Activated CD8-positive, alpha-beta T cell treated with anti-CD3 and anti-CD28 coated beads, Interleukin-2, amount 10 ng/mL, durations not matched to agents 7 days and 5 days (primary cell): ENCODE measurements at regions not wholly inside any gene's neighbourhood (a gene's known extent, or its start where the extent isn't known, plus 50 kb on each side); places are given as distances from the start of the nearest gene placed in this dataset.
"Not testable (repeated sequence)": the region's sequence is repeated elsewhere in the genome, so short reads cannot be mapped to it uniquely, and the experiment has no call there.

Source experiments
- ATAC-seq: fragments of 150-1000 bp; cut with Tn5 transposase; one replicate; pipeline ENCODE4 v1.10.0; 2021; ENCODE audit warnings: moderate library complexity
- CTCF ChIA-PET: fragments of 350-600 bp; sonication (Branson Sonifier 250); formaldehyde crosslinking; loops from one replicate; lab custom pipeline; 2021; ENCODE audit warnings: antibody characterized with exemption; lab: Charles Lee
- POLR2A ChIA-PET: fragments of 350-600 bp; sonication (Branson Sonifier 250); formaldehyde crosslinking; loops from one replicate; lab custom pipeline; 2021; ENCODE audit warnings: antibody characterized with exemption; lab: Charles Lee
- DNase-seq: peaks from one replicate; pipeline ENCODE4 v3.0.0-alpha.2; 2020
- H3K27ac Mint-ChIP-seq: one replicate; pipeline ENCODE4 v1.8.0; 2021; ENCODE audit warnings: mild to moderate bottlenecking, mixed read lengths
- H3K27me3 Mint-ChIP-seq: one replicate; pipeline ENCODE4 v1.8.0; 2021; ENCODE audit warnings: low read depth, mixed read lengths
- H3K36me3 Mint-ChIP-seq: one replicate; pipeline ENCODE4 v1.8.0; 2021; ENCODE audit warnings: low read depth, mixed read lengths
- H3K4me1 Mint-ChIP-seq: one replicate; pipeline ENCODE4 v1.8.0; 2021; ENCODE audit warnings: low read depth, mixed read lengths
- H3K4me3 Mint-ChIP-seq: one replicate; pipeline ENCODE4 v1.8.0; 2021; ENCODE audit warnings: mild to moderate bottlenecking, mixed read lengths
- H3K9me3 Mint-ChIP-seq: one replicate; pipeline ENCODE4 v1.8.0; 2022; ENCODE audit warnings: mixed read lengths; ENCODE audit not compliant: insufficient read depth

DNA sequence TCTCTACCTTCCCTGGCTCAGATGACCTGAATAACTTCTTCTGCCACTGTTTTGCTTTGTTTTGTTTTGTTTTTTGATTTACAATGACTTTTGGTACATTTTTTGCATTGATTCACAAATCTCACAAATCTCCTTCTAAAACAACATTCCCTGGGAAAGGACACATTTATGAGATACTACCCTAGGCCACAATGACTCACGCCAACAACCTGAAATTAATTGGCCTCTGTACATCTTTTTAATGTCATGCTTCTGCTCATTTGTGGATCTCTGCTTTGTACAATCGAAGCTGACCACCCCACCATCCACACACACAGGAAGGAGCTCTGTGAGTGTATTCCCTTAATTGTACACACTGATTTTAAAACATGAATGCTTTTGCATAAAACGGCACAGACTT lies 156.7 kb upstream of the PFKP start:
- peaks cover 25% of the 10 kb centered on the region for H3K4me1 Mint-ChIP-seq
- DNase-seq (no peak), ATAC-seq (no peak)
- no peaks in the 10 kb centered on the region for H3K36me3 Mint-ChIP-seq
- CTCF ChIA-PET = no interaction called here
- H3K27me3 Mint-ChIP-seq = peaks cover 10% of the 10 kb centered on the region
- no peak overlapping the region for H3K4me3 Mint-ChIP-seq
- no peaks in the 10 kb centered on the region for H3K9me3 Mint-ChIP-seq
- POLR2A ChIA-PET = no interaction called here
- no peak overlapping the region for H3K27ac Mint-ChIP-seq

DNA sequence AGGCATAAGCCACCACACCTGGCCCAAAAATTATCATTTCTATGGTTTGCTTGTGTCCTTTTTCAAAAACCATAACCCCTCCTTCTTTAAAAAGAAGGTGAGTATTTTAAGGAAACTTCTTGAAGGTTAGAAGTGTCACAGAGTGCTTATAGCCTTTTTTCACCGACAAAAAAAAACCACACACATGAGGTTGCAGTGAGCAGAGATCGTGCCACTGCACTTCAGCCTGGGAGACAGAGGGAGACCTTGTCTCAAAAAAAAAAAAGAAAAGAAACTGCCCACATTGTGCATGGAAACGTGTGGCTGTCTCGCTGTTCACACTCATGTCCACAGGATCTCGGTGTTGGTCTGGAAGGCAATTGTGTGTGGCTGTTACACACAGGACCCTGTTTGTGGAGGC lies 157.4 kb upstream of the PFKP start:
- H3K9me3 Mint-ChIP-seq = no peaks in the 10 kb centered on the region
- no peak for DNase-seq
- H3K4me3 Mint-ChIP-seq = no peak overlapping the region
- no peaks in the 10 kb centered on the region for H3K36me3 Mint-ChIP-seq
- no peak overlapping the region for H3K27ac Mint-ChIP-seq
- POLR2A ChIA-PET = no interaction called here
- CTCF ChIA-PET = no interaction called here
- no peak for ATAC-seq
- peaks cover 10% of the 10 kb centered on the region for H3K27me3 Mint-ChIP-seq
- peaks cover 25% of the 10 kb centered on the region for H3K4me1 Mint-ChIP-seq

DNA sequence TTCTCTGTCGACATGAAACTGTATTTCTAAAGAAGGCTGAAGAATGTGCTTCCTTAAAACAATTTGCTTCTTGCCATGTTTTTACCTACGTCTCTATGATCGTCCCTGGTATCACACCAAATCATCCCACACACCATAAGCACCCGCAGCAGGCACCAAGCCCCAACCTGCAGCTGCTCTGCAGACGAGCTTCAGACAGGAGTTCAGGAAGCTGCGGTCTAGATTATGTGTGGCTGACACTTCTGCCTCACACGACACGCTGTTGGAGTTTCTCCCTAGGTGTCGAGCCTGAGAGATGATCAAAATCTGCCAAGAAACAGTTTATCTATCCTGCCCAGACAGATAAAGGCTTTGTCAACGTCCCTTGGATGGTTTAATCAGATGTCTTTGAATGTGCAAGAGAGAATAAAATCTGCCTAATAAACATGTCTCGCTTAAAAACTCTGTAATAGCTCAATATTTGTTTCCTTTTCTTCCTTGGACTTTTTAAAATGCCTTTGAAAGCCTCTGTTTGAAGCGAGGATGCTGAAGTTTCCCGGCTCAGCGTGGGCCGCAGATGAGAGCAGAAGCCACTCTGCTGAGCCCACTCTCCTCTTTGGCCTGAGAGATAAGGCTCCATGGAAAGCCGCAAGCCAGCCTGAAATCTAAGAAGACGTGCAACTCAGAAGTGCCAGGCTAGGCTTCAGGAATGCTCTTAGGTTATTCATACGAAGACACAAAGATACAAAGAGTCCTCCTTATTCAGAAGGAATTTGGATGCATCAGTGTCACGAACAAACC lies 158.3 kb upstream of the PFKP start:
- H3K36me3 Mint-ChIP-seq = no peaks in the 10 kb centered on the region
- H3K27ac Mint-ChIP-seq = no peak overlapping the region
- H3K4me1 Mint-ChIP-seq = peaks cover 25% of the 10 kb centered on the region
- ATAC-seq (peak; percentile 82), DNase-seq (peak; percentile 46)
- ChIA-PET CTCF (no interaction called here), POLR2A (no interaction called here)
- H3K4me3 Mint-ChIP-seq = no peak overlapping the region
- peaks cover 10% of the 10 kb centered on the region for H3K27me3 Mint-ChIP-seq
- H3K9me3 Mint-ChIP-seq = no peaks in the 10 kb centered on the region

DNA sequence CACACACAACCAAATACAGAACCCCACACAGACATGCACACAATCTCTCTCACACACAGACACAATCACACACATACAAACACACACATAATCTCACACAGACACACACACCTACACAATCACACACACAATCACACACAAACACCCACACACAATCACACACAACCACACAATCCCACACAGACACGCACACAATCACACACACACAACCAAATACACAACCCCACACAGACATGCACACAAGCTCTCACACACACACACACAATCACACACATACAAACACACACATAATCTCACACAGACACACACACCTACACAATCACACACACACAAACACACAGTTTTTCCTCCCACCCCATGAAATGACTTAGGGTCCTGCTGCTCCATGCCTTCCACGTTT lies 160.4 kb upstream of the PFKP start:
- ATAC-seq (no peak), DNase-seq (no peak)
- Mint-ChIP-seq H3K27ac (no peak overlapping the region), H3K9me3 (no peaks in the 10 kb centered on the region), H3K36me3 (no peaks in the 10 kb centered on the region), H3K4me1 (peaks cover 23% of the 10 kb centered on the region), H3K27me3 (peaks cover 7% of the 10 kb centered on the region), H3K4me3 (no peak overlapping the region)
- ChIA-PET CTCF (no interaction called here), POLR2A (no interaction called here)

DNA sequence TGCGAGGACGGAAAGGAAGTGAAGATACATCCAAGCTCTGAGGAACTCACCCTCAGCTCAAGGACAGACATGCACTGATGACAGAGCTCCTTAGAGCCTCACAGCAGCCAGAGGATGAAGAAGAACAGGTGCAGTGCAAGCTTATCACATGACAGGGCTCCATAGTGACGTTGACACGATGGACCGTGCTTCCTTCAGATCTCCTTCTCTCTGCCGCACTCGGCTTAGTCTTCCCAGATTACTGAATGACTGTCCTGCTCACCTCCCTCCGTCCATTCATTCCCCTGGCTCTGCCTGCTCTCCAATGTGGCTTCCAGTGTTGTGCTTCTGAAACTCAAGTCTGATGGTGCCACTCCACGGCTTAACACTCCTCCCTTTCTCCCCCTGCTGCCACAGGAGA lies 161.5 kb upstream of the PFKP start:
- Mint-ChIP-seq H3K4me1 (peaks cover 23% of the 10 kb centered on the region), H3K4me3 (no peak overlapping the region), H3K27me3 (peaks cover 7% of the 10 kb centered on the region), H3K9me3 (no peaks in the 10 kb centered on the region), H3K36me3 (no peaks in the 10 kb centered on the region), H3K27ac (no peak overlapping the region)
- CTCF ChIA-PET = no interaction called here
- POLR2A ChIA-PET = no interaction called here
- DNase-seq (no peak), ATAC-seq (no peak)

DNA sequence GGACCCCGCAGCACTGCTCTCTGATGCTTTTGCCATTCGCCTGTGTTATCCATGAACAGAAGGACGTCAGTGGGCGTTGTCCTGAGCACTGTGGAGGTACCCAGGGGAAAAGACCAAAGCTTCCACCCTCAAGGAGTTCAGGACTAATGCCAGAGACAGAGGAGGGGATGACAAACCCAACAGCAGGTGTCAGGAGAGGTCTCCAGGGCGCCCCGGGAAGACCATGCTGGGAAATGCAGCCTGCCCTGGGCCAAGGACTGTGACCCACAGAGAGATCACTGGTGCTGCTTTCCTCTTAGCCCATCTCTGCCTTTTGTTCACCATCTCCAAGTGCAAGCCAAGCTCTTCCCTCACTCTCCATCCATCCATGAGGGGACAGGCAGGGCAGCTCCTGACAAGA lies 166.8 kb upstream of the PFKP start:
- Mint-ChIP-seq H3K27ac (no peak overlapping the region), H3K9me3 (no peaks in the 10 kb centered on the region), H3K4me1 (no peaks in the 10 kb centered on the region), H3K4me3 (no peak overlapping the region), H3K27me3 (peaks cover 3% of the 10 kb centered on the region), H3K36me3 (no peaks in the 10 kb centered on the region)
- POLR2A ChIA-PET = no interaction called here
- CTCF ChIA-PET = interaction anchor here (0.8 kb wide), 1 partner anchor 27 kb away, joined by 4 read pairs; no protein-coding TSS in a partner anchor
- DNase-seq (no peak), ATAC-seq (no peak)

DNA sequence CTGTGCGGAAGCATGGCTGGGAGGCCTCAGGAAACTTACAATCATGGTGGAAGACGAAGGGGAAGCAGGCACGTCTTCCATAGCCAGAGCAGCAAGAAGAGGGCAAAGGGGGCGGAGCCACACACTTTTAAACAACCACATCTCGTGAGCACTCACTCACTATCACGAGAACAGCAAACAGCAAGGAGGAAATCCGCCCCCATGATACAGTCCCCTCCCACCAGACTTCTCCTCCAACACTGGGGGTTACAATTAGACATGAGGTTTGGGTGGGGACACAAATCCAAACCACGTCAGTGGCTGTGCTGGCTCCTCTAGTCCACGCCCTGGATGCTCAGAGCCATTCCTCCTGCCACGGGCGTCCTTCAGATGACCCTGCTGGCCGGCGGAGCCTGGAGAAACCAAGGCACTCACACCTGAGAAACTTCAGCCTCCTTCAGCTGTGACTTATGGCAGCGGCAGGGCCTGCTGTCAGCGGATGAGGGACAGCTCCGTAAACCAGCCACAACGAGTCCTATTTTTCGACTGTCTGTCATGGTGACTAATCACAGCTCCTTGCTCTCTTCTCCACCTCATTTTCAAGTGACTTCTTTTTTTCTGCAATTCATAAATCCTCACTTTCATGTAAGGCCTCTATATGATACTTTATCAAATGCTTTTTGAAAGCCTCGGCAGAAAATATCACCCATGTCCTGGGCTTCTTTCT lies 167.9 kb upstream of the PFKP start:
- H3K27ac Mint-ChIP-seq = no peak overlapping the region
- no peaks in the 10 kb centered on the region for H3K9me3 Mint-ChIP-seq
- H3K36me3 Mint-ChIP-seq = no peaks in the 10 kb centered on the region

DNA sequence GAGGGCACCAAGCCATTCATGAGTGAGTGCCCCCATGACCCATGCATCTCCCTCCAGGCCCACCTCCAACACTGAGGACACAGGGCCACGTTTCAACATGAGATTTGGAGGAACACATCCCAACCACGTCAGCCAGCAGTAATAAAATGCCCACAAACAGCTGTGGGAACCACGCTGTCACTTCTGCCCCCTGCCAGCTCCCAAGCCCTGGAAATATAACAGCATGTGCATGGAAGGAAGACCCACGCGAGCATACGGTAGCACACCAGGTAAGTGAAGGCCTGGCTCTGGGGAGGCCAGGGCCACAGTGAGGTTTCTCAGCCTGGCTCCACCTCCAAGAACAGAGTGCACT lies 168.9 kb upstream of the PFKP start:
- ChIA-PET POLR2A (no interaction called here), CTCF (no interaction called here)
- Mint-ChIP-seq H3K9me3 (no peaks in the 10 kb centered on the region), H3K27ac (no peak overlapping the region), H3K36me3 (no peaks in the 10 kb centered on the region), H3K4me1 (no peaks in the 10 kb centered on the region), H3K27me3 (peaks cover 1% of the 10 kb centered on the region), H3K4me3 (no peak overlapping the region)
- ATAC-seq = no peak
- no peak for DNase-seq

More for the DNA sequence above, 167.9 kb upstream of the PFKP start:
- Mint-ChIP-seq H3K4me1 (no peaks in the 10 kb centered on the region), H3K4me3 (no peak overlapping the region), H3K27me3 (peaks cover 3% of the 10 kb centered on the region)
- CTCF ChIA-PET = no interaction called here
- POLR2A ChIA-PET = no interaction called here
- ATAC-seq (no peak), DNase-seq (no peak)

DNA sequence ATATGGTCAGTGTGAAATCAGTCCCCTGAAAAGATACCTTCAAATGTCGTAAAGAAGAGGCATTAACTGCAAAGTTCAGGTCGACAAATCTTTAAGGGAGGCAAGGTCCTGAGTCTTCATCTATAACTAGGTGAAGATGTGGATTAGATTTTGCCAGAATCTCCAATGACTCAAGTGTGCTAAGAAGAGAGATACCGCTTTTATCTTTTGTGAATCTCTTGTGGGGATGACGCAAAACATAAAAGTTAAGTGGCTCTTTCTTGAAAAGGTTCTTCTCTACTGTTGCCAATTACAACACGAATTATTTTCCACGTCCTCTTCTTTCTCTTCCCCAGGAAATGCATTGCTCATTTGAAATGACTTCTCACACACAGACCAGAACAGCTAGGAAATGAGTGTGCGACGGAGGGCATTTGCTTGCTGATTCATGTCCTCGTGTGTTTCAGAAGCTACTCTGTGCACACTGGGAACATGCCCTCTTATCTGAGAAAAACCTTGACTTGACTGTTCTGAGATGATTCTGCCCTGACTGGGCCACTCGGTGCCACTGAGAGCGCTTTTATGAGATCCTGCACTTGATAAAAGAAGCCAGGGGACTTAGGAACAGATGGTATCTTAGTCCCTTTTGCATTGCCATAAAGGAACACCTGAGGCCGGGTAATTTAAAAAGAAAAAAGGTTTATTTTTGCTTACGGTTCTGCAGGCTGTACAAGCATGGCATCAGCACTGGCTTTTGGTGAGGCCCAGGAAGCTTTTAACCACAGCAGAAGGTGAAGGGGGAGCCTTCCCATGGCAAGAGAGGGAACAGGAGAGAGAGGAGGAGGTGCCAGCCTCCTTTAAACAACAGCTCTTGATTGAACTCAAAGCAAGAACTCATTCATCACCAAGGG lies 169.5 kb upstream of the PFKP start:
- H3K27me3 Mint-ChIP-seq = no peaks in the 10 kb centered on the region
- H3K9me3 Mint-ChIP-seq = no peaks in the 10 kb centered on the region
- no peak overlapping the region for H3K27ac Mint-ChIP-seq
- no peaks in the 10 kb centered on the region for H3K4me1 Mint-ChIP-seq
- no peak for DNase-seq
- ChIA-PET POLR2A (no interaction called here), CTCF (no interaction called here)
- no peak for ATAC-seq
- H3K4me3 Mint-ChIP-seq = no peak overlapping the region
- H3K36me3 Mint-ChIP-seq = no peaks in the 10 kb centered on the region

DNA sequence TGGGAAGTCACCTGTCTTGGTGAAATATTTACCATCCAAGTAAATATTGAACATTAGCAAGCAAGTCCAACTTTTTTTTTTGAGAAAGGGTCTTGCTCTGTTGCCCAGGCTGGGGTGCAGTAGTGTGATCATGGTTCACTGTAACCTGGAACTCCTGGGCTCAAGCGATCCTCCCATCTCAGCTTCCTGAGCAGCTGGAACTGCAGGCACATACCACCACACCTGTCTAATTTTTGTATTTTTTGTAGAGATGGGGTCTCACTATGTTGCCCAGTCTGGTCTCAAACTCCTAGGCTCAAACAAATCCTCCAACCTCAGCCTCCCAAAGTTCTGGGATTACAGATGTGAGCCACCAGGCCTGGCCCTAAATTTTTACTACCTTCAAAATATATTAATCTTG lies 171.0 kb upstream of the PFKP start:
- H3K9me3 Mint-ChIP-seq, H3K27ac Mint-ChIP-seq, H3K36me3 Mint-ChIP-seq, H3K4me3 Mint-ChIP-seq, CTCF ChIA-PET, DNase-seq, H3K4me1 Mint-ChIP-seq, H3K27me3 Mint-ChIP-seq, POLR2A ChIA-PET, ATAC-seq: not testable (repeated sequence)

DNA sequence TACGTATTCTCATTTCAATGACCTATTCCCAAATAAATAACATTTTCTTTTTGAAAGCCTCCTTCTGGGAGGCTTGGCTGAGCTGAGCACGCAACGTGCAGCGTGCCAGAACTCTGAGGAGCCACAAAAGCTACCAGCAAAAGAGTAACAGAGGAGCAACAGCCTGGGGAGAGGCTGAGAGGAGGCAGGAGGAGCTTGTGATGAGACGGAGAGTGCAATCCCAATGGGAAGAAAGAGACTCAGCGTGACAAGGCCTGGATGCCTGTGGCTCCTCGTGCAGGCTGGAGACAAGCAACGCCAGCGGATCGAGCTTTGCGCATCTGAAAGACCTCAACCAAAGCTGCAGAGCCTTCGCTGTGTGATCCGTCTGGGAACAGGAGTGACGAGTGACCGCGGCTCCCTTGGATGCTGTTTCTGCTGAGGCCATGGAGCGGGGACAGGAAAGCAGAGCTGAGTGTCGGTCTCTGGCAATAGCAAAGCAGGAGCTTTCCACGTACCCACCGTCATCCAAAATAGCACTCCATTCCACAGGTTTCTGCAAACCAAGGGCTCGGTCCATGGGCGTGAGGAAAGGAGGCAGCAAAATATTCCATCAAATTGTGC lies 171.7 kb upstream of the PFKP start:
- H3K9me3 Mint-ChIP-seq = no peaks in the 10 kb centered on the region
- CTCF ChIA-PET = no interaction called here
- H3K36me3 Mint-ChIP-seq = no peaks in the 10 kb centered on the region
- H3K27me3 Mint-ChIP-seq = no peaks in the 10 kb centered on the region
- peaks cover 4% of the 10 kb centered on the region for H3K4me1 Mint-ChIP-seq
- ATAC-seq (no peak), DNase-seq (no peak)
- H3K27ac Mint-ChIP-seq = no peak overlapping the region
- H3K4me3 Mint-ChIP-seq = no peak overlapping the region
- POLR2A ChIA-PET = no interaction called here

DNA sequence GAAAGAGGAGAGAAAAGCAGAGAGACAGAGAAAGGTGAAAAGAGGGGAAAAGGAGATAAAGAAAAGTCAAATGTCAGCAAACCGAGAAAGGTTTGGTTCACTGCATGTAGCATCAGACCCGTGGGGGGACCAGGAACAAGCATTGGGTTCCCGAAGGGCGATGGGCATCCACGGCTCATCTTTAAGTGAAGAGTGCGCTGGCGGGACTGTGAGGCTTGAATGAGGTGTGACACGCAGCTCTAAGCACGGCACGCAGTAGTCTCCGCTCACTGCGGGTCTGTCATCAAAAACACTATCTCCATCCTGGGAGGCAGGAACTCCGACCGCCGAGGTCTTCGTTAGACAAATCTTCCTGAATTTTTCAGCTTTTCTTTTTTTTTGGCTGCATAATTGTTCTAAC lies 173.4 kb upstream of the PFKP start:
- Mint-ChIP-seq H3K27ac (no peak overlapping the region), H3K9me3 (no peaks in the 10 kb centered on the region), H3K36me3 (no peaks in the 10 kb centered on the region), H3K4me1 (peaks cover 4% of the 10 kb centered on the region), H3K27me3 (no peaks in the 10 kb centered on the region), H3K4me3 (no peak overlapping the region)
- POLR2A ChIA-PET = no interaction called here
- ATAC-seq = no peak
- DNase-seq = no peak
- CTCF ChIA-PET = no interaction called here
